IMR-90 (cell line): ENCODE measurements at regions not wholly inside any gene's neighbourhood (a gene's known extent, or its start where the extent isn't known, plus 50 kb on each side); places are given as distances from the start of the nearest gene placed in this dataset.

Experiments
- ATAC-seq: fragments of 200-7000 bp; cut with Tn5 transposase; 2 replicates; pipeline ENCODE4 v1.9.1; 2020; ENCODE audit warnings: low read depth, mild to moderate bottlenecking, moderate library complexity
- BruUV-seq: library from RNA; stranded (reverse); fragments of 400-500 nt; replicated peaks from 2 replicates; lab custom pipeline; 2021; lab: Mats Ljungman, UMichigan
- CTCF ChIA-PET: fragments of 300-600 bp; formaldehyde crosslinking; extraction: SDS; loops from one replicate; lab custom pipeline; 2021; ENCODE audit warnings: antibody characterized with exemption; lab: Yijun Ruan, JAX
- POLR2A ChIA-PET: fragments of 300-600 bp; sonication (Branson Sonifier 250); formaldehyde crosslinking; loops from one replicate; lab custom pipeline; 2022; ENCODE audit warnings: antibody characterized with exemption; ENCODE audit not compliant: unreplicated experiment; lab: Charles Lee
- DNase-seq: peaks from one replicate; pipeline ENCODE4 v3.0.0; 2013
- H2AFZ ChIP-seq: replicated peaks from 2 replicates; pipeline ENCODE3; 2013; ENCODE audit warnings: low read length, mild to moderate bottlenecking; ENCODE audit not compliant: poor library complexity
- H2AK5ac ChIP-seq: 2 replicates; pipeline ENCODE4 v1.6.1; 2013; ENCODE audit warnings: low read depth, low read length, inconsistent platforms
- H2AK9ac ChIP-seq: replicated peaks from 2 replicates; pipeline ENCODE3; 2013; ENCODE audit warnings: mild to moderate bottlenecking, low read depth, low read length, moderate library complexity; ENCODE audit not compliant: poor library complexity
- H2BK120ac ChIP-seq: 2 replicates; pipeline ENCODE4 v1.6.1; 2013; ENCODE audit warnings: low read depth, low read length, inconsistent platforms
- H2BK15ac ChIP-seq: 3 replicates; pipeline ENCODE4 v1.6.1; 2013; ENCODE audit warnings: low read depth, low read length, inconsistent platforms
- H2BK20ac ChIP-seq: 2 replicates; pipeline ENCODE4 v1.6.1; 2013; ENCODE audit warnings: low read depth, mild to moderate bottlenecking, inconsistent platforms, low read length, moderate library complexity
- H2BK5ac ChIP-seq: 2 replicates; pipeline ENCODE4 v1.6.1; 2013; ENCODE audit warnings: mild to moderate bottlenecking, low read depth, low read length, inconsistent platforms; ENCODE audit not compliant: poor library complexity, severe bottlenecking
- H3K14ac ChIP-seq: replicated peaks from 2 replicates; pipeline ENCODE4 v1.6.1; 2013; ENCODE audit warnings: low read depth, low read length, inconsistent platforms
- H3K18ac ChIP-seq: 2 replicates; pipeline ENCODE4 v1.6.1; 2013; ENCODE audit warnings: low read depth, low read length, control low read depth
- H3K23ac ChIP-seq: 2 replicates; pipeline ENCODE4 v1.6.1; 2013; ENCODE audit warnings: low read depth, low read length, inconsistent platforms
- H3K27ac ChIP-seq: 2 replicates; pipeline ENCODE4 v1.5.1; 2013; ENCODE audit warnings: mild to moderate bottlenecking, control low read depth, low read length; ENCODE audit not compliant: insufficient read depth
- H3K27me3 ChIP-seq: 2 replicates; pipeline ENCODE4 v1.6.1; 2013; ENCODE audit warnings: low read length; ENCODE audit not compliant: control insufficient read depth, insufficient read depth
- H3K36me3 ChIP-seq: 2 replicates; pipeline ENCODE4 v1.6.1; 2013; ENCODE audit warnings: low read length, mixed read lengths; ENCODE audit not compliant: control insufficient read depth, insufficient read depth
- H3K4ac ChIP-seq: 2 replicates; pipeline ENCODE4 v1.6.1; 2013; ENCODE audit warnings: low read depth, low read length, inconsistent platforms
- H3K4me1 ChIP-seq: 2 replicates; pipeline ENCODE4 v1.6.1; 2013; ENCODE audit warnings: low read length, mixed read lengths; ENCODE audit not compliant: control insufficient read depth, insufficient read depth
- H3K4me2 ChIP-seq: 2 replicates; pipeline ENCODE4 v1.6.1; 2013; ENCODE audit warnings: low read depth, mild to moderate bottlenecking, control low read depth, low read length, moderate library complexity
- H3K4me3 ChIP-seq: 2 replicates; pipeline ENCODE4 v1.5.1; 2013; ENCODE audit warnings: low read depth, mild to moderate bottlenecking, control low read depth, low read length, moderate library complexity; ENCODE audit not compliant: insufficient read depth
- H3K56ac ChIP-seq: 2 replicates; pipeline ENCODE4 v1.6.1; 2013; ENCODE audit warnings: low read length, inconsistent platforms; ENCODE audit not compliant: insufficient read depth; ENCODE audit errors: extremely low read depth
- H3K79me1 ChIP-seq, 2 experiments: 2 replicates each; pipeline ENCODE4 v1.6.1; 2013; ENCODE audit warnings: low read length in 2 of 2, inconsistent platforms in 1 of 2, low read depth in 1 of 2
- H3K9ac ChIP-seq: 2 replicates; pipeline ENCODE4 v1.6.1; 2013; ENCODE audit warnings: low read depth, low read length, control low read depth
- H3K9me1 ChIP-seq: 2 replicates; pipeline ENCODE4 v1.6.1; 2013; ENCODE audit warnings: low read length, inconsistent platforms; ENCODE audit not compliant: insufficient read depth
- H3K9me3 ChIP-seq: 2 replicates; pipeline ENCODE4 v1.6.1; 2013; ENCODE audit warnings: low read length; ENCODE audit not compliant: control insufficient read depth, insufficient read depth
- H4K20me1 ChIP-seq: 2 replicates; pipeline ENCODE4 v1.6.1; 2013; ENCODE audit warnings: low read length, inconsistent platforms; ENCODE audit not compliant: insufficient read depth
- H4K5ac ChIP-seq: 2 replicates; pipeline ENCODE4 v1.6.1; 2013; ENCODE audit warnings: mild to moderate bottlenecking, low read depth, low read length, control low read depth
- H4K8ac ChIP-seq, 2 experiments: 2 replicates each; pipeline ENCODE4 v1.6.1; 2013; ENCODE audit warnings: low read depth in 2 of 2, low read length in 2 of 2, control low read depth in 1 of 2, inconsistent platforms in 1 of 2
- H4K91ac ChIP-seq: 2 replicates; pipeline ENCODE4 v1.6.1; 2013; ENCODE audit warnings: low read depth, low read length, inconsistent platforms; ENCODE audit not compliant: insufficient read depth
- BHLHE40 ChIP-seq: fragments of 150-350 bp; IDR thresholded peaks from 2 replicates; pipeline ENCODE4 v1.6.1; 2016; ENCODE audit warnings: mild to moderate bottlenecking, low read depth, low read length
- CEBPB ChIP-seq: IDR thresholded peaks from 2 replicates; pipeline ENCODE4 v1.6.1; 2012; ENCODE audit warnings: low read depth, low read length, improper control_type of control experiment
- CHD1 ChIP-seq: IDR thresholded peaks from 2 replicates; pipeline ENCODE4 v1.6.1; 2012; ENCODE audit warnings: low read depth, low read length, improper control_type of control experiment
- FOS ChIP-seq: fragments of 150-350 bp; IDR thresholded peaks from 2 replicates; pipeline ENCODE4 v1.6.1; 2016; ENCODE audit warnings: low read depth, low read length
- MAFK ChIP-seq: IDR thresholded peaks from 2 replicates; pipeline ENCODE4 v1.6.1; 2012; ENCODE audit warnings: low read depth, low read length, improper control_type of control experiment
- MAZ ChIP-seq: IDR thresholded peaks from 2 replicates; pipeline ENCODE4 v1.6.1; 2012; ENCODE audit warnings: low read depth, mild to moderate bottlenecking, low read length, improper control_type of control experiment, moderate library complexity, borderline replicate concordance
- MXI1 ChIP-seq: IDR thresholded peaks from 2 replicates; pipeline ENCODE4 v1.6.1; 2012; ENCODE audit warnings: low read depth, mild to moderate bottlenecking, low read length, moderate library complexity, borderline replicate concordance
- NFE2L2 ChIP-seq: fragments of 150-350 bp; IDR thresholded peaks from 2 replicates; pipeline ENCODE4 v1.6.1; 2016; ENCODE audit warnings: low read depth, mild to moderate bottlenecking, low read length
- POLR2A ChIP-seq: IDR thresholded peaks from 2 replicates; pipeline ENCODE4 v1.6.1; 2012; ENCODE audit warnings: mild to moderate bottlenecking, low read depth, low read length
- RAD21 ChIP-seq: IDR thresholded peaks from 2 replicates; pipeline ENCODE4 v1.6.1; 2012; ENCODE audit warnings: low read length, improper control_type of control experiment
- RCOR1 ChIP-seq: IDR thresholded peaks from 2 replicates; pipeline ENCODE4 v1.6.1; 2012; ENCODE audit warnings: mild to moderate bottlenecking, low read length, improper control_type of control experiment; ENCODE audit not compliant: insufficient replicate concordance
- RFX5 ChIP-seq: IDR thresholded peaks from 2 replicates; pipeline ENCODE4 v1.8.0; 2012; ENCODE audit warnings: low read depth, mild to moderate bottlenecking, low read length, moderate library complexity
- SMC3 ChIP-seq: fragments of 150-350 bp; IDR thresholded peaks from 2 replicates; pipeline ENCODE4 v1.6.1; 2016; ENCODE audit warnings: low read depth, mild to moderate bottlenecking, antibody characterized with exemption, low read length, moderate library complexity
- WGBS, 2 experiments: methylation state at CpG; one replicate each; pipeline versions ENCODE4 v1.1.5 to v1.1.7; 2013; ENCODE audit warnings: missing lambda C conversion rate in 2 of 2; ENCODE audit not compliant: insufficient read length in 1 of 2; ENCODE audit errors: extremely low coverage in 2 of 2; 5-methylcytosine and 5-hydroxymethylcytosine counted together
- dilution Hi-C: fragments of 300-500 bp; cut with HindIII; formaldehyde crosslinking; loops from one replicate; pipeline ENCODE4 v1.14.3; 2018; ENCODE audit warnings: low sequenced_read_pairs; ENCODE audit not compliant: unreplicated experiment
- in situ Hi-C: fragments of 300-500 bp; cut with MboI; formaldehyde crosslinking; loops from 3 replicates; pipeline ENCODE4 v1.14.3; 2019; ENCODE audit warnings: low sequenced_read_pairs, inconsistent platforms, mixed read lengths
- intact Hi-C: fragments of 100-400 bp; cut with micrococcal nuclease; formaldehyde crosslinking; loops from 2 replicates; pipeline ENCODE4 v1.10.0; 2022
- TF ChIP-seq, protein P1 (sequence below): fragments of 150-350 bp; IDR thresholded peaks from 2 replicates; pipeline ENCODE4 v1.6.1; 2017; ENCODE audit warnings: mild to moderate bottlenecking, antibody characterized with exemption, low read length, low read depth
- TF ChIP-seq, protein P2 (sequence below): conservative IDR thresholded peaks from 2 replicates; pipeline ENCODE4 v1.5.1; 2012; ENCODE audit warnings: mild to moderate bottlenecking, low read depth, low read length, improper control_type of control experiment
- TF ChIP-seq, protein P3 (sequence below): fragments of 150-350 bp; IDR thresholded peaks from 2 replicates; pipeline ENCODE4 v1.6.1; 2016; ENCODE audit warnings: low read depth, mild to moderate bottlenecking, low read length, moderate library complexity, borderline replicate concordance

DNA sequence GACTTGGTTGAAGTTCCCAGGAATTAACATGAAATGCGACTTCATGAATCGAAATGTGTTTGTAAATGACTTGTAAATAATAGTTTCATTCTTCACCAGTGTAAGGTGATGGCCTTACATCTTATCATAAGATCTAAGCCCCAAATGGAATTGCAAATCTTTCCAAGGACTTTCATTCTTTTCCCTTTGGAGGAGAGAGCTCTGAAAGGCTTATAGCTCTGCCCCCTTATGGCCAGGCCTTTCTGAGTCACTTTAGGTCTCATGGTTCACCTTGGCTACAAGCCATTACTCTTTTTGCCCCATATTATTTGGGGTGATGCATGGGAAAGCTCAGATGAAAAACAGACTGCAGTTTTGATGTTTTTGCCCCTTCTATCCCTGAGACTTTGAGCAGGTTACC lies 209.1 kb upstream of the BMP2 start:
- 0 out of 2 replicates have a peak overlapping the region, but pooled peaks have one; percentile 10 for H2BK20ac ChIP-seq
- no peaks in the 10 kb centered on the region for H3K79me1 ChIP-seq
- dilution Hi-C loops (no loop called here), intact Hi-C loops (no loop called here), in situ Hi-C loops (no loop called here)
- DNase-seq, result no peak
- no peaks in the 10 kb centered on the region for H3K36me3 ChIP-seq
- ChIA-PET CTCF (no interaction called here), POLR2A (no interaction called here)
- no peak overlapping the region; the same call in 1 of the 2 replicates for H2BK120ac ChIP-seq
- H3K9me1 ChIP-seq, result 0 out of 2 replicates have a peak, but pooled peaks cover 9% of the 10 kb centered on the region
- H3K9me3 ChIP-seq, result no peaks in the 10 kb centered on the region
- no peak overlapping the region for H2AK5ac ChIP-seq
- no peaks in the 10 kb centered on the region for H3K27me3 ChIP-seq
- no peak overlapping the region for H3K4ac ChIP-seq
- H2BK5ac ChIP-seq, result no peak overlapping the region
- H3K4me3 ChIP-seq, result no peak overlapping the region
- H3K4me1 ChIP-seq, result peaks cover 8% of the 10 kb centered on the region
- no peak overlapping the region for H4K5ac ChIP-seq
- no CpG with 5 or more reads among the region's 2 CpGs for WGBS, 2 experiments
- no peak overlapping the region for H2BK15ac ChIP-seq
- no peak overlapping the region for H3K4me2 ChIP-seq
- TF ChIP-seq MXI1 (no peak), FOS (no peak), RFX5 (no peak), CHD1 (no peak), RCOR1 (no peak), RAD21 (no peak), CEBPB (no peak), BHLHE40 (no peak), SMC3 (no peak), NFE2L2 (no peak), MAZ (no peak), POLR2A (no peak), MAFK (no peak)
- TF ChIP-seq, protein P1, sequence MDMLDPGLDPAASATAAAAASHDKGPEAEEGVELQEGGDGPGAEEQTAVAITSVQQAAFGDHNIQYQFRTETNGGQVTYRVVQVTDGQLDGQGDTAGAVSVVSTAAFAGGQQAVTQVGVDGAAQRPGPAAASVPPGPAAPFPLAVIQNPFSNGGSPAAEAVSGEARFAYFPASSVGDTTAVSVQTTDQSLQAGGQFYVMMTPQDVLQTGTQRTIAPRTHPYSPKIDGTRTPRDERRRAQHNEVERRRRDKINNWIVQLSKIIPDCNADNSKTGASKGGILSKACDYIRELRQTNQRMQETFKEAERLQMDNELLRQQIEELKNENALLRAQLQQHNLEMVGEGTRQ, result no peak
- TF ChIP-seq, protein P2, sequence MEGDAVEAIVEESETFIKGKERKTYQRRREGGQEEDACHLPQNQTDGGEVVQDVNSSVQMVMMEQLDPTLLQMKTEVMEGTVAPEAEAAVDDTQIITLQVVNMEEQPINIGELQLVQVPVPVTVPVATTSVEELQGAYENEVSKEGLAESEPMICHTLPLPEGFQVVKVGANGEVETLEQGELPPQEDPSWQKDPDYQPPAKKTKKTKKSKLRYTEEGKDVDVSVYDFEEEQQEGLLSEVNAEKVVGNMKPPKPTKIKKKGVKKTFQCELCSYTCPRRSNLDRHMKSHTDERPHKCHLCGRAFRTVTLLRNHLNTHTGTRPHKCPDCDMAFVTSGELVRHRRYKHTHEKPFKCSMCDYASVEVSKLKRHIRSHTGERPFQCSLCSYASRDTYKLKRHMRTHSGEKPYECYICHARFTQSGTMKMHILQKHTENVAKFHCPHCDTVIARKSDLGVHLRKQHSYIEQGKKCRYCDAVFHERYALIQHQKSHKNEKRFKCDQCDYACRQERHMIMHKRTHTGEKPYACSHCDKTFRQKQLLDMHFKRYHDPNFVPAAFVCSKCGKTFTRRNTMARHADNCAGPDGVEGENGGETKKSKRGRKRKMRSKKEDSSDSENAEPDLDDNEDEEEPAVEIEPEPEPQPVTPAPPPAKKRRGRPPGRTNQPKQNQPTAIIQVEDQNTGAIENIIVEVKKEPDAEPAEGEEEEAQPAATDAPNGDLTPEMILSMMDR, result no peak
- TF ChIP-seq, protein P3, sequence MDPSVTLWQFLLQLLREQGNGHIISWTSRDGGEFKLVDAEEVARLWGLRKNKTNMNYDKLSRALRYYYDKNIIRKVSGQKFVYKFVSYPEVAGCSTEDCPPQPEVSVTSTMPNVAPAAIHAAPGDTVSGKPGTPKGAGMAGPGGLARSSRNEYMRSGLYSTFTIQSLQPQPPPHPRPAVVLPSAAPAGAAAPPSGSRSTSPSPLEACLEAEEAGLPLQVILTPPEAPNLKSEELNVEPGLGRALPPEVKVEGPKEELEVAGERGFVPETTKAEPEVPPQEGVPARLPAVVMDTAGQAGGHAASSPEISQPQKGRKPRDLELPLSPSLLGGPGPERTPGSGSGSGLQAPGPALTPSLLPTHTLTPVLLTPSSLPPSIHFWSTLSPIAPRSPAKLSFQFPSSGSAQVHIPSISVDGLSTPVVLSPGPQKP, result no peak
- no peak overlapping the region for H3K14ac ChIP-seq
- no TSS peak for BruUV-seq
- no peak overlapping the region for H2AK9ac ChIP-seq
- no peaks in the 10 kb centered on the region for H4K20me1 ChIP-seq
- H3K23ac ChIP-seq, result no peak overlapping the region
- no peak for ATAC-seq
- no peak overlapping the region for H2AFZ ChIP-seq
- H3K9ac ChIP-seq, result no peak overlapping the region
- no peak overlapping the region for H3K18ac ChIP-seq
- H3K27ac ChIP-seq, result no peak overlapping the region
- H4K8ac ChIP-seq, result no peak overlapping the region
- H4K91ac ChIP-seq, result no peak overlapping the region
- no peak overlapping the region for H3K56ac ChIP-seq
